Endothelial cell (in vitro differentiated cells): ENCODE measurements at regions not wholly inside any gene's neighbourhood (a gene's known extent, or its start where the extent isn't known, plus 50 kb on each side); places are given as distances from the start of the nearest gene placed in this dataset.
"Not testable (repeated sequence)": the region's sequence is repeated elsewhere in the genome, so short reads cannot be mapped to it uniquely, and the experiment has no call there.

ENCODE experiments used
- DNase-seq: peaks from one replicate; pipeline ENCODE4 v3.0.0; 2021; ENCODE audit warnings: low spot score
- H3K27ac Mint-ChIP-seq: one replicate; pipeline ENCODE4 v1.8.0; 2021; ENCODE audit warnings: mixed read lengths, inconsistent platforms; ENCODE audit not compliant: unreplicated experiment
- H3K27me3 Mint-ChIP-seq: one replicate; pipeline ENCODE4 v1.8.0; 2021; ENCODE audit warnings: mild to moderate bottlenecking, moderate library complexity, mixed read lengths, inconsistent platforms; ENCODE audit not compliant: unreplicated experiment
- H3K36me3 Mint-ChIP-seq: one replicate; pipeline ENCODE4 v1.8.0; 2021; ENCODE audit warnings: mild to moderate bottlenecking, low read depth, mixed read lengths, inconsistent platforms; ENCODE audit not compliant: unreplicated experiment
- H3K4me1 Mint-ChIP-seq: one replicate; pipeline ENCODE4 v1.8.0; 2021; ENCODE audit warnings: mild to moderate bottlenecking, mixed read lengths, inconsistent platforms; ENCODE audit not compliant: unreplicated experiment
- H3K4me3 Mint-ChIP-seq: one replicate; pipeline ENCODE4 v1.8.0; 2021; ENCODE audit warnings: mild to moderate bottlenecking, mixed read lengths, inconsistent platforms; ENCODE audit not compliant: unreplicated experiment
- H3K9me3 Mint-ChIP-seq: one replicate; pipeline ENCODE4 v1.8.0; 2021; ENCODE audit warnings: mixed read lengths, inconsistent platforms; ENCODE audit not compliant: unreplicated experiment
- CTCF ChIP-seq: fragments of 200-600 bp; sonication (generic); IDR thresholded peaks from one replicate; pipeline ENCODE4 v1.5.0; 2021; ENCODE audit warnings: antibody characterized with exemption; ENCODE audit not compliant: unreplicated experiment

- peak; percentile 14 for TF ChIP-seq CTCF
- not testable (repeated sequence) for H3K4me1 Mint-ChIP-seq, H3K27ac Mint-ChIP-seq, H3K4me3 Mint-ChIP-seq, H3K36me3 Mint-ChIP-seq, H3K9me3 Mint-ChIP-seq, H3K27me3 Mint-ChIP-seq
- peak; percentile 46 for DNase-seq
These were observed 103.2 kb upstream of the PRB2 start for GRCh38 chr12:11498574-11498973.

DNA sequence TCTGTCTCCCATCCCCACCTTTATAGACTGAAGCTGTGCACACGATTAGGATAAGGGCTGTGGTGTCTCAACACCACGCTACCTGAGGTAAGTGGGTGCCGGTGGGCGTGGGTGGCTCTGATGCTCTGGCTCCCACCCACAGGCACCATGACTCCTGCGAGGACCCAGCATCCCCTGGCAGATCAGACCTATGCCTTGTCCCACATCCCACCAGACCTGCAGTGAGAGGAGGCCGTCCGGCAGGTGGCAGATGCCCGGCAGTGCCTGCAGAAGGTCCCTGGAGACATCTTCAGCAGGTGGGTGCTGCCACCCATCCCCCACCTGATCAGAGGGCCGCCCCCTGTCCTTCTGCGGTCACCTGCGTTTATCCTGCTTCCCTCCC lies 104.4 kb upstream of the PRB2 start:
- Mint-ChIP-seq H3K4me1 (peaks cover 8% of the 10 kb centered on the region), H3K4me3 (no peak overlapping the region)

GRCh38 chr12:11500188-11500860 lies 105.0 kb upstream of the PRB2 start:
- Mint-ChIP-seq H3K4me3 (no peak overlapping the region), H3K27ac (no peak overlapping the region), H3K4me1 (peaks cover 8% of the 10 kb centered on the region), H3K27me3 (peaks cover 11% of the 10 kb centered on the region), H3K9me3 (no peaks in the 10 kb centered on the region), H3K36me3 (peaks cover 5% of the 10 kb centered on the region)
- no peak for TF ChIP-seq CTCF
- DNase-seq: peak; percentile 98

More for the DNA sequence above, 104.4 kb upstream of the PRB2 start:
- DNase-seq: no peak
- Mint-ChIP-seq H3K9me3 (no peaks in the 10 kb centered on the region), H3K27me3 (peaks cover 9% of the 10 kb centered on the region), H3K27ac (no peak overlapping the region), H3K36me3 (peaks cover 5% of the 10 kb centered on the region)
- no peak for TF ChIP-seq CTCF

DNA sequence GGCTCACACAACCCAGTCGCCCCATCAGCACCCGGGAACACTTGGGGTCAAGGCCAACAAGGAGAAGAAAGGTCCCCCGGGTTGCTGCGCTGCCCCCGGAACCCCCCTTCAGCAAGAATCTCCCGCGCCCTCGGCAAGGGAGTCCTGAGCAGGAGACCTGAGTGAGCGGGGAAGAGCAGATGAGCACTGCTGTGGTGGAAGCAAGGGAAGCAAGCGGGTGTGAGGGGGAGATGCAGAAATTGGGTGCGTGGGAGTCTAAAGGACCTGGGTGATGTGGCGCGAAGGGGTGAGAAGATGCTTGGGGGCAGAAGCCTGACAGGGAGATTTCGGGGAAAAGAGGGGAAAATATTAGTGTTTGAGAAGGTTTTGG lies 105.5 kb upstream of the PRB2 start:
- Mint-ChIP-seq H3K27ac (peak overlapping the region; percentile 54), H3K9me3 (no peaks in the 10 kb centered on the region), H3K27me3 (peaks cover 13% of the 10 kb centered on the region), H3K4me1 (peaks cover 8% of the 10 kb centered on the region), H3K4me3 (no peak overlapping the region), H3K36me3 (peaks cover 5% of the 10 kb centered on the region)
- no peak for TF ChIP-seq CTCF
- no peak for DNase-seq

- no peak overlapping the region for H3K27ac Mint-ChIP-seq
- no peaks in the 10 kb centered on the region for H3K9me3 Mint-ChIP-seq
These were observed 113.3 kb upstream of the PRB2 start for GRCh38 chr12:11508699-11509098.

More at GRCh38 chr12:11508699-11509098, 113.3 kb upstream of the PRB2 start:
- Mint-ChIP-seq H3K4me3 (no peak overlapping the region), H3K4me1 (peaks cover 22% of the 10 kb centered on the region), H3K36me3 (peaks cover 4% of the 10 kb centered on the region), H3K27me3 (peaks cover 6% of the 10 kb centered on the region)
- no peak for DNase-seq
- no peak for TF ChIP-seq CTCF
